IPS-20b (cell line): ENCODE measurements at regions not wholly inside any gene's neighbourhood (a gene's known extent, or its start where the extent isn't known, plus 50 kb on each side); places are given as distances from the start of the nearest gene placed in this dataset.
"Not testable (repeated sequence)": the region's sequence is repeated elsewhere in the genome, so short reads cannot be mapped to it uniquely, and the experiment has no call there.

Experiments
- H3K27ac ChIP-seq: one replicate; pipeline ENCODE4 v1.5.1; 2013; ENCODE audit warnings: low read length
- H3K27me3 ChIP-seq: 2 replicates; pipeline ENCODE4 v1.6.1; 2013; ENCODE audit warnings: mild to moderate bottlenecking, low read length, inconsistent platforms; ENCODE audit not compliant: insufficient read depth
- H3K36me3 ChIP-seq: 2 replicates; pipeline ENCODE4 v1.6.1; 2013; ENCODE audit warnings: low read depth, mild to moderate bottlenecking, inconsistent platforms, low read length, moderate library complexity; ENCODE audit not compliant: insufficient read depth
- H3K4me1 ChIP-seq: 2 replicates; pipeline ENCODE4 v1.6.1; 2013; ENCODE audit warnings: mild to moderate bottlenecking, control low read depth, inconsistent platforms, low read length, moderate library complexity; ENCODE audit not compliant: insufficient read depth
- H3K4me3 ChIP-seq: 2 replicates; pipeline ENCODE4 v1.5.1; 2013; ENCODE audit warnings: mild to moderate bottlenecking, low read length, inconsistent platforms
- H3K9ac ChIP-seq: 2 replicates; pipeline ENCODE4 v1.6.1; 2013; ENCODE audit warnings: low read depth, mild to moderate bottlenecking, inconsistent platforms, low read length, moderate library complexity
- H3K9me3 ChIP-seq: 2 replicates; pipeline ENCODE4 v1.6.1; 2013; ENCODE audit warnings: mild to moderate bottlenecking, low read depth, low read length, inconsistent platforms; ENCODE audit not compliant: insufficient read depth

DNA sequence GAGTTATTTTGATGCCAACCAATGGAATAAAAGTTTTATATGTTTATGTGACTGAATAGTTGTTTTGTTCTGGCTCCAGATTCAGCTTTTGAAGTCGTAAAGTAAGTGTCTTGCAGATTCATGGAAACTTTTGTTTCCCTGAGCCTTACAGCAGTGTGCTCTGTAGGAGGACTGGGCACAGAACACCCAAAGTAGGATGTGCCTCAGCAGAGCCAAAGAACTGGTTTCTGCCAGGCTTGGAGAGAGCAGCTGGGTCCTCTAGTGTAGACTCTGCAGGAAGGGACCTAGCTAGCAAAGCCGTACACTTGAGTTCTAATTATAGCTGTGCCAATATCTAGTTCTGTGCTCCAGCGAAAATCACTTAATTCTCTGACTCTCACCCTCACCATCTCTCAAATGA, 261.2 kb upstream of the DNAJC19 start:
- Histone ChIP-seq H3K4me3 (no peak overlapping the region), H3K27me3 (no peaks in the 10 kb centered on the region), H3K27ac (no peak overlapping the region), H3K36me3 (no peaks in the 10 kb centered on the region), H3K4me1 (peaks cover 16% of the 10 kb centered on the region), H3K9ac (no peak overlapping the region), H3K9me3 (no peaks in the 10 kb centered on the region)

DNA sequence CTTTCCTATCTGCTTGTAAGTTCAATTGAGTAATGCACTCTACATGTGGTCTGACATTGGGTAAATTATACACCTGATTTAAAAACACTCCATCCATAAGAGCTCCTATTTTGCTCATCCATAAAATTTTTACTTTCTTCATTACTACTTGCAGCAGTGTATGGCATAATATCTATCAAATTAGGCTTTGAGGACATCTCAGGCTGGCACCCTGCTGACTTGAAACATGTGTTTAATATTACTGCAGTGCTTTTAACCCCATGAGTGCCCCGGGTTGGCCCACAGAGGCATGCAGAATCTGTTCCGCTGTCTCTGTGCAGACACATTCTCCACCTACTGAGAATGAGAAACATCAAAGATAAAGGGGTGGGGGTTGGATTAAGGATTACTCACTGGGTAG, 249.9 kb upstream of the DNAJC19 start:
- no peaks in the 10 kb centered on the region for H3K9me3 ChIP-seq
- H3K9ac ChIP-seq: no peak overlapping the region
- H3K36me3 ChIP-seq: no peaks in the 10 kb centered on the region
- no peaks in the 10 kb centered on the region for H3K27me3 ChIP-seq
- no peak overlapping the region for H3K27ac ChIP-seq
- no peak overlapping the region for H3K4me3 ChIP-seq
- no peaks in the 10 kb centered on the region for H3K4me1 ChIP-seq

DNA sequence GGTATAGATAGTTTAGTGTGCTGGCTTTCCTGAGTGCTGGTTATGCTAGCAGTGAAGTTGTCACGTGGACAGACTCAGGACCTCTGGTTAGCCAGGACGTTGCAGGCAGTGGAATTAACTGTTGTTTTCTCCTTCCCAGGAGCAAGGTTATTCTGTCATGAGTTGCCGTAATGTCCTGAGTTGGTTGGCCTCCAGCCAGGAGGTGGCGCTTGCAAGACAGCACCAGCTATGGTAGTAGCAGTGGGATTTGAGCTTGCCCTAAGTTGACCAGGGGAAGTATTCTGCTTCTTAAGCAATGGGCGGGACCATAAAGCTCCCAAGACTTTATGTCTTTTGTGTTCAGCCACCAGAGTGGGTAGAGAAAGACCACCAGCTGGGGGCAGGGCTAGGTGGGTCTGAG, 240.7 kb upstream of the DNAJC19 start:
- no peaks in the 10 kb centered on the region for H3K27me3 ChIP-seq
- H3K4me1 ChIP-seq: no peaks in the 10 kb centered on the region
- no peak overlapping the region for H3K4me3 ChIP-seq
- H3K27ac ChIP-seq: no peak overlapping the region
- no peaks in the 10 kb centered on the region for H3K9me3 ChIP-seq
- no peaks in the 10 kb centered on the region for H3K36me3 ChIP-seq
- no peak overlapping the region for H3K9ac ChIP-seq

DNA sequence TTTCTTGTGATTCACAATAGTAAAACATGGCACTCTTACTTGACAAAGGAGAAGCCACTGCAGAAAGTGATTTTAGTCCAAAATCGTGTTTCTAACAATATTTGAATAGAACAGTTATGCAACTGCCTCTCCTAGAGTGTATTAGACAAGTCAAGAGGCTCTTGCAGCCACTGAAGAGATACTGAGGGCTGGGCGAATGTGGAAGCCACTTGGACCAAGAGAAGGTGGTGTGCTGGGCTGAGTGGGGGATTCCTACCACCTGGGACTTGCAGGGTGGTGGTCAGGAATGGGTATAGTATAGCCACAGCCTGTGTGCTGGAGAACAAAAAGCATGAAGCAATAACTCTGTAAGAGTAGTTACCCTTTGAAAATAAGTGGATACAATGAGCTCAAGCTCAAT, 223.8 kb upstream of the DNAJC19 start:
- no peak overlapping the region for H3K9ac ChIP-seq
- H3K27me3 ChIP-seq: no peaks in the 10 kb centered on the region
- H3K27ac ChIP-seq: no peak overlapping the region
- H3K4me3 ChIP-seq: no peak overlapping the region
- H3K9me3 ChIP-seq: no peaks in the 10 kb centered on the region
- no peaks in the 10 kb centered on the region for H3K4me1 ChIP-seq
- H3K36me3 ChIP-seq: no peaks in the 10 kb centered on the region

DNA sequence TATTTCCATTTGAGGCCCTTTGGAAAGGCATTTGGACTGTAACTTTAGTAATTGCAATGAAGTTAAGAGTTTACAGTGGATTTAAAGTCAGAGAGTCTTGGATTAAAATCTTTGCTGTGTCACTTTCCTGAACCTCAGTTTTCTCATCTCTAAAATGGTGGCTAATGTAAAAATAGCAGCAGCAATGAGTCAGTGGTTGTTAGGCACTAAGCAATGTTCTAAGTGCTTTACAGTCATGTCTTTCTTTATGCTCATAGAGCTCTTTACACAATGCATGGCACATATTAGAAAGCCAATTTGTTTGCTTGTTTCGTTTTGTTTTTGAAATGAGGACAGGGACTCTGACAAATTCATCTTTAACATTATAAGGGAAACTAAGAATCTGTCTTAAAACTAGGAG, 222.7 kb upstream of the DNAJC19 start:
- H3K27me3 ChIP-seq: no peaks in the 10 kb centered on the region
- H3K9me3 ChIP-seq: no peaks in the 10 kb centered on the region
- no peak overlapping the region for H3K9ac ChIP-seq

DNA sequence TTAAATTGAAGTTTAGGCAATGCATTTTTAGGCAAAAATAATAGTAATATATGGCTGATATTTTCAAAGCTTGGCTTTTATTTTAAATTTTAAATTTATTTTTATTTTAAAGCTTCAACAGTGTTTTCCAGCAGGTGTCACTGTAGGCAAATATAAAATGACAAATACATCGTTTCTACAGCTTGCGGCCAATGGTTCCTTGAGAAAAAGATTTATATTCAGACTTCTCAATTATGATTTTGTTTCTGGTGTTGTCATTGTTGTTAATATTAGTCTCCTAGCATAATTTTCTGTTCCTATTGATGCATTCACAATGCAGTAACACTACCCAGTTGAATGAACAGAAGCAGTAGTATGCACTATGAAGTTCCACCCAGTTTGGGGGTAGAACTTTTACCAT, 220.7 kb upstream of the DNAJC19 start:
- H3K9me3 ChIP-seq: no peaks in the 10 kb centered on the region
- H3K27ac ChIP-seq: no peak overlapping the region
- no peaks in the 10 kb centered on the region for H3K27me3 ChIP-seq
- H3K9ac ChIP-seq: no peak overlapping the region
- H3K36me3 ChIP-seq: no peaks in the 10 kb centered on the region
- H3K4me3 ChIP-seq: no peak overlapping the region
- no peaks in the 10 kb centered on the region for H3K4me1 ChIP-seq

More for the DNA sequence above, 222.7 kb upstream of the DNAJC19 start:
- no peak overlapping the region for H3K4me3 ChIP-seq
- H3K4me1 ChIP-seq: no peaks in the 10 kb centered on the region
- no peak overlapping the region for H3K27ac ChIP-seq
- H3K36me3 ChIP-seq: no peaks in the 10 kb centered on the region

DNA sequence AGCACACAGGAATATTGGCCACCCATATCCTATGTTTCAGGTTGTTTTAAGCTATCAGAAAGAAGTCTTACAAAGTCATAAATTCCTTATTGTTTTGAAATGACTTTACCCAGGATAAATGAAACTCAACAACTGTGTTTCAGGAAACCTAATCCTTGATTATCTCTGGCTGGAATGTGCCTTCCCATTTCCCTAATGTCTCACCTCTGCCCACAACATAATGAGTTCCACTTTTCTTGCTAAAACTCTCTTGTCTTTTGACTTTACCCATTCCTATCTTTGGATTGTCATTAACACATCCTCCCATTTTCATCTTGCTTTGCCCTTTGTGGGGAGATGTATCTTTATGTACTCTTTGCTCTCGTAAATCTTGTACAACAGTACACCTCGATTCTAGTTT, 200.0 kb upstream of the DNAJC19 start:
- Histone ChIP-seq H3K4me3 (no peak overlapping the region), H3K27me3 (no peaks in the 10 kb centered on the region), H3K4me1 (no peaks in the 10 kb centered on the region), H3K27ac (no peak overlapping the region), H3K9ac (no peak overlapping the region), H3K9me3 (no peaks in the 10 kb centered on the region), H3K36me3 (no peaks in the 10 kb centered on the region)

DNA sequence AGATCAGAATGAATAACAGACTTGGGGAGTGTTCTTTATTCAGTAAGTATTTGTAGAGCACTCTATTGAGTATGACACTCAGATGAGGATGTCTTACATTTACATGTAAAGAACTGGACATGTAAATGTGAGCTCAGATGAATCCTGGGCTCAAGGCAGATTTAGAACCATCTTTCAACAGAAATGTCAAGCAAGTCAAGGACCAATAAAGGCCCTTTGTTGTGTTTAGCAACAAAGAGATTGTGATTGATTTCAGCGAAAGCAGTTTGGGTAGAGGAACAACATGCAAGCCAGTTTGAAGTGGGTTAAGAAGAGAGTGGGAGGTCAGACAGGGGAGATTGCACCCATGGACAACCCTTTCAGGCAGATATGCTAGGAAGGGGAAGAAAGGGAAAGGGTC, 194.2 kb upstream of the DNAJC19 start:
- Histone ChIP-seq H3K4me1 (no peaks in the 10 kb centered on the region), H3K9me3 (no peaks in the 10 kb centered on the region), H3K9ac (no peak overlapping the region), H3K36me3 (no peaks in the 10 kb centered on the region), H3K27me3 (no peaks in the 10 kb centered on the region), H3K4me3 (no peak overlapping the region), H3K27ac (no peak overlapping the region)

DNA sequence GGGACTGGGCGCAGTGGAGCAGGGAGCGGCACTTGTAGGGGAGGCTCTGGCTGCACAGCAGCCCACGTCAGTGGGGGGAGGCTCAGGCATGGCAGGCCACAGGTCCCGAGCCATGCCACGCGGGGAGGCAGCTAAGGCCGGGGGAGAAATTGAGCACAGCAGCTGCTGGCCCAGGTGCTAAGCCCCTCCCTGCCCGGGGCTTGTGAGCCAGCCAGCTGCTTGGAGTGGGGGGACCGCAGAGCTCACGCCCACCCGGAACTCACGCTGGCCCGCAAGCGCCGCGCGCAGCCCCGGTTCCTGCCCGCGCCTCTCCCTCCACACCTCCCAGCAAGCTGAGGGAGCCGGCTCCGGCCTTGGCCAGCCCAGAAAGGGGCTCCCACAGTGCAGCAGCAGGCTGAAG, 193.5 kb upstream of the DNAJC19 start:
- not testable (repeated sequence) for H3K27me3 ChIP-seq, H3K9ac ChIP-seq, H3K4me3 ChIP-seq, H3K4me1 ChIP-seq, H3K9me3 ChIP-seq, H3K27ac ChIP-seq, H3K36me3 ChIP-seq

DNA sequence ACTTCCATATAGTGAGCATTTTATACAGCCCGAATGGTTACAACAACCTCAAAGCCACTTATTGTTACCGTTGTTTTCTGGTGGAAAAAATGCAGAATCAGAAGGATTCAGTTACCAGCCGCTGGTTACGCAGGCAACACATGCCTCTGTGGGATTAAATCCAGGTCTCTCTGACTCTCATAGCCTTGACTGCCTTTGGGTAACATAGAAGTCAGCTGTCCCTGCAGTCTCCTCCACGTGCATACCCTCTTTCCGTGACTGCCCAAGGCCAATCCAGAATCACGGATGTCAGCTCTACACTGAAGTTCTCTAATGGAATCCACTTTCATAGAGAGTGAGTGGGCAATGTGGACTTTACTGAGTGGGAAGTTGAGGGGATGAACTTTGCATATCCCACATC, 189.5 kb upstream of the DNAJC19 start:
- Histone ChIP-seq H3K27ac (no peak overlapping the region), H3K36me3 (no peaks in the 10 kb centered on the region), H3K9me3 (no peaks in the 10 kb centered on the region), H3K27me3 (no peaks in the 10 kb centered on the region), H3K9ac (no peak overlapping the region), H3K4me3 (no peak overlapping the region), H3K4me1 (peaks cover 3% of the 10 kb centered on the region; the same call in 1 of the 2 replicates)

DNA sequence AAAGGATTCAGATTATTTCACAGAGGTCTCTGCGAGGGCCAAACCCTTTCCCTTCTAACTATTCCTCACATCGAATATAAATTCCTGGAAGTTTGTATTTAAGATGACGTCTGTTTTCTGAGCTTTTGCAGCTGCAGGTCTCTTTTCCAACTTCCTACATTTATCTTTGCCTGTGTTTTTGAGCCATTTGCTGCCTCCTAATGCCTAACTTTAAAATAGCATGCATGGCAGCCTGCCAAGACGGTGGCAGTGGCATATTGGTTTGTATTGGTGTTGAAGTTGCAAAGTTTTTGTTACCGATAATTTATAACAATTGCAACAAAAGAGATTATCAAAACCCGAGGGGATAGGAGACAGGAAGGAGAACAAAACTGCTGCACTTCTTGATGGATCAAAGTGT, 187.1 kb upstream of the DNAJC19 start:
- Histone ChIP-seq H3K36me3 (no peaks in the 10 kb centered on the region), H3K27ac (no peak overlapping the region), H3K9me3 (no peaks in the 10 kb centered on the region), H3K4me1 (peaks cover 3% of the 10 kb centered on the region; the same call in 1 of the 2 replicates), H3K4me3 (no peak overlapping the region), H3K9ac (no peak overlapping the region), H3K27me3 (no peaks in the 10 kb centered on the region)

DNA sequence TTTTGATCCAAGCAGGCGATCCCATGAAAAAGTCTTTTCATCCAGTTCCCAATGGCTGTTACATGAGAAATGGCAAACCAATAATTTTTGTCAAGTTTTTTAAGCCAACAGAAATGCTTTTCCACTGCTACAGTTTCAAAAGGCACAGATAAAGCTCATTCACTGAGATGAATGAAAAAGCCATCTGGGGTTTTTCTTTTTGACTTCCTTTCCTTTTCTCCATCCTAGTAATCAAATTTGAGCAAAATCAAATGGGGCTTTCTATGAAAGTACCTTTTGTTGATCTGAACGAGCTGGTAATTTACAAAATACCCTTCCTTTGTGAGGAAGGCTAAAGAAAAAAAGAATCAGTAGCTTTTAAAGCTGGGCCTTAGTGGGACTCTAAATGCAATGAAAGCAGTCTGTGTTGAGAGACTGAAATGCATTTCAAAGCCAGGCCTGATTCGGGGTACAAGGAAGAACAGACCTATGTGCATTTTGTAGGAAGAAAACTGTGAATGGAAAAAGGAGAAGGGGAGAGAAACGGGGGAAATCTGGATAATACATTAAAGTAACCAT, 185.2 kb upstream of the DNAJC19 start:
- Histone ChIP-seq H3K36me3 (no peaks in the 10 kb centered on the region), H3K4me3 (no peak overlapping the region), H3K4me1 (peaks cover 3% of the 10 kb centered on the region; the same call in 1 of the 2 replicates), H3K9ac (no peak overlapping the region), H3K27me3 (no peaks in the 10 kb centered on the region), H3K9me3 (no peaks in the 10 kb centered on the region), H3K27ac (no peak overlapping the region)

DNA sequence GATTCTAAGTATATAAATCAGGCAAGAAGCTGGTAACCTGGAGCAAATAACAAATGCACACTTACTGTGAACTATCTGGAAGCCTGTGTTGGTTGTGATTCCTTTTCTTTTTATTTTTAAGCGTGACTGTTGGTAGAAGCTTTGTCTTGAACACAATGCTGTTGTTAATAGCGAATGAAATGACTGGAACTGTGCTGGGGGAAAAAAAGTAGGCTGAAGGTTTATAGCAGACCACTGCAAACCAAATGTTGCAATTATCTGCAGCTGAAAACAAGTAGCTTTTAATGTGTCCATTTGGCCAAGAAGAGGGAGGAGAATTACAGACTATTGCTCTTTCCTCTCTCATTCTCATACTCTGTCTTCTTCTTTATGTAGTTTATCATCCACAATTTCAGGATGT, 184.5 kb upstream of the DNAJC19 start:
- Histone ChIP-seq H3K27me3 (no peaks in the 10 kb centered on the region), H3K9me3 (no peaks in the 10 kb centered on the region), H3K36me3 (no peaks in the 10 kb centered on the region), H3K9ac (no peak overlapping the region), H3K27ac (no peak overlapping the region), H3K4me3 (no peak overlapping the region), H3K4me1 (peaks cover 3% of the 10 kb centered on the region; the same call in 1 of the 2 replicates)
